ENCODE measurements at regions not wholly inside any gene's neighbourhood (a gene's known extent, or its start where the extent isn't known, plus 50 kb on each side); places are given as distances from the start of the nearest gene placed in this dataset.

DNA sequence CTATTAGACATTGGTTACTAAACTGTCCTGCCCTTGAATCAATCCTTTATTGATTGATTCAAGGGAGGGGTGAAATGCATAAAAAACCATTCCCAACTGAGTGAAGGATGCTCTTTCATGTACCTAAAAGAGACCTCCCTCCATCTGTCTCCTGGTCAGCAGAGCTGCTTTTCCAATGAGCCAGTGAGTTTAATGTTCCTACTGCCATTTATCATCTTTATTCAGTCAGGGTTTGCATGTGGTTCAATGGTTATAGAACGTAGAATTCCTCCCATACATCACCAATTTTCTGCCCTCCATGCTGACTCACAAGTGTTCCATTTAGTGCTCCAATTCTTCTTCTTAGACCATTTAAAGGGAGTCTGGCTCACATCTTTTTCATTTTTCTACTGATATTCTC lies 199.1 kb upstream of the PCSK5 start:
- DNase-seq = no peak

DNA sequence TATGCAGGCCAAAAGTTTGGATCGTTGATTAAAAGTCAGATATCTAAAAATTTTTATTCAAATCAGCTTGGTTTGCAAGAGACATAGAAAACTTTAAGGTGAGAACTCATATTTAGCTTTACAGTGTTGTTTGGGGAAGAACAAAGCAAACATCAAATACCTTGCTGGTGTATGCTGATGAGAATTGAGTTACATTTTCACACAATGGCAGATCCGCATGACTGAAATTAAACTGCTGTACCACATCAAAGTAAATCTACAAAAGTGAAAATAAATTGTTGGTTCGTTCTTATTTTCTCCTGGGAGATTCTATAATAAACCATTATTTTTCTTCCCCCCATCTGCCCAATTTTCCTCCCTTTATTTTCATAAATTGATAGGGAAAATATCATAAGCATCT lies 198.2 kb upstream of the PCSK5 start:
- DNase-seq = no peak

DNA sequence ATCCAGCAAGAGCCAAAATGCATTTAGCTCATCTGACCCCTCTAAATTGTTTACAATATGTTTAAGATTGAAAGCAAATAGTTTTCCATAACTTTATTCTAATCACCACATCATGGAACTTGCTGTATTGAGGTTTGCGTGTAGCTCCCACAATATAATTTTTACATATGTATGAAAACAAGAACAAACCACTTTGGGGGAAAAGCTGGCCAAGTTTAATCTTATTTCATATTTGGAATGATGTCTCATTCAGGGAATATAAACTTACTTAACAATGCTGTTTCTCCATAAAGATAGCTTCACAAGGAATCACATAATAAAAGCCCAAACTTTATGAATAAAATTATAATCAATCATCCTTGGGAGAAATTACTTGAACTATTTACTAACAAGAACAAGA lies 194.6 kb upstream of the PCSK5 start:
- DNase-seq = no peak

DNA sequence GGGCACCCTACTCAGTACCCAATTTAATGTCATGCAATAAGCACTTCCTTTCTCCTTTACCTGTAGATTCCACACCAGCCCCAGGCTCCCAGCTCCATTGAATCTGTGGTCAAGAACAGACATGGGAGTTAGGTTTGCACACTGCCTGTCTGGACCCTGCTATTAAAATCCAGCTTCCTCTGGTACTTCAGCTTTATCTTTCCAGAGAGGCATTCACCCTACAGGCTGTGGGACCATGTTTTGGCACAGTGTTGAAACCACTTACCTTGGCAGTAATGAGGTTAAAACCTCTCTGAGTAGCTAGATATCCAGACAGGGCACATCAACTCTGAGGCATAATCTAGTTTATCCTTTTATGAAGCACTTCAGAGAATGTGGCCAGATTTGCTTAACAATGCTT lies 191.5 kb upstream of the PCSK5 start:
- no peak for DNase-seq

DNA sequence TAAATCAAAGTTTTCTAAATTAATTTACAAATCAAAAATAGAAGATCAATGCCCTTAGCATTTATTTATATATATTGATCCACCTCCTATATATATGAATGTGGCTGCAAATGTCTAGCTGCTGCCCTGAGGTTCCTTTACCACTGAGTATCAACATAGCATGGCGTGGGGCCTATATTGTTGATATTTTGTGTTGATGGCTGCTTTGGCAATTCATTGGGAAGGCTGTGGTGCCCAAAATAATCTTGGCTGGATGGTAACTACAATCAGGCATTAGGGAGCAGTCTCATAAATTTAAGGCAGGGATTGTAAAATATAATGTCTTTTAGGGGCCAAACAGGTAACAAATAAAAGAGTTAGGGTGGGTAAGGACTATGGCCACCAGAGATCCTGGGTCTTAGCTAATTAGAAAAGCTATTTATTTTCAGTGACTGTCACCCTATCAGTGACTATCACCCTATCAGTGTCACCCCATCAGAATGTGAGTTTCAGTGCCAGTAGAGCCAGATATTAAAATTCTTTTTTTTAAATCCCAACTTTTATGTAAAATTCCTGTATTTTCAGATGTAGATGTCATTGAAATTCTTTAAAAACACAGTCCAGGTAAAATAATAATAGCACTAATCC lies 190.7 kb upstream of the PCSK5 start:
- DNase-seq = no peak

DNA sequence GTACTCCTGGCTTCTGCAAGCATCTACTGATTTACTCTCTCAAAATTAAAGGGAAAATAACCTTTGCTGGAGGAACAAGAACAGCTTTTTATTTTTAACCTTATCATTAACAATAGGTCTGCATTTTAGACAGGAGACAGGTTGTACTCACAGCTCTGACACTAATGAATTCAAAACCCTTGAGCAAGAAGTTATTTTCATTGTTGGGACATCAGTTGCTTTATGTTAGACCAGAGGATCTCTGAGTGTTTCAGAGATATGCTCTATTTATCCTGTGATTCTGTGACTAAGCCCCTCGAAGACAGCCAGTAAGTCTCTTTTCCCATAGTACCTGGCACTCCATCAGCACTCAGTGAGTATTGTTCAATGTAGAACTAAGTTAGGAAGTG lies 190.2 kb upstream of the PCSK5 start:
- no peak for DNase-seq

DNA sequence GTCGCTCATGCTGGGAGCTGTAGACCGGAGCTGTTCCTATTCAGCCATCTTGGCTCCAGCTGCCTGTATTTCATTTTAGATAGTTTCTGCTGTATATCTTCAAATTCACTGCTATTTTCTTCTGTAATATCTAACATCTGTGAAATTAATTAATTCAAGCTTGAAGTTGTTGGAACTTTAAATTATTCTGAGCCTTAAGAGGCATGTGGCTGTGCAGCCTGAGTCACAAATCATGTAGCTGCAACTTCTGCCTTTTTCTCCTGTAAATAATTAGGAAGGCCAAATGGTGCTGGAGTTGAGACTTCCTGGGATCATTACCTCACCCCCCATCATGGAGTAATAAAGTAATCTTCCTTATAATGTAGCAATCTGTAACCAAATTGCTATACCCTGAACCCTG lies 183.3 kb upstream of the PCSK5 start:
- no peak for DNase-seq

DNA sequence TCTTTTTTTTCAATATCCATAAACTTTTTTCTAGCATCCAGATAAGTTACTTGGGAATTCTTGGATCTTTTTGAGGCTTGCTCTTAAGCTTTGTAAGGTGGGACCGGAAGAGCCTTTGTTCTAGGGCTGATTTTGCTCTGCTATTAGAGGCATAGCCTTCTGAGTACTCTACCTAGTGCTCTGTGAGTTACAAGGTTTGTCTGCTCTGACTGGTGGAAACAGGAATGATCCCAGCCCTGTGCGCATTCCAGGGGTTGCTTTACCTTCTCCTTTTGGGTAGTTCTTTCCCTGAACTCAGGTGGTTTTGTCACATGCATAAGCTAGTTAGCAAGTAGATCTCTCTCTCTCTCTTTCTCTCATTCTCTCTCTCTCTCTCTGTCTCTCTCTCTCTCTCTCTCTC lies 180.8 kb upstream of the PCSK5 start:
- no peak for DNase-seq

DNA sequence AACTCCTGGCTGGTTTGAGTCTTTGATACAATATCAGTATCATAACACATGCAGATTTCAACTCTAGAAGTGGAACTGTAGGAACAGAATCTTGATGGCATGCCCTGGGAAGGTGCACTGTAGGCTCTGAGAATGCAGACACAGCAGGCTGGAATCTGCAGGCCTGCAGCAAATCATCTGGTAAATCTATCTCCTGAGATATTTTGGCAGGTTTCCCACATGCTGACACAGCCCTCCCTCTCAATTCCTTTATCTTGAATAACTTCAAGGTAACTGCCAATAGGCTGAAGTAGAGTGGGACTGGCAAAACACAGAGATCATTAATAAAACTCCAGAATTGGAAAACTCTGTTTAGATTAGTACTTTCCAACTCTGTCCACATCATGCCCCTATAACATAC lies 177.8 kb upstream of the PCSK5 start:
- no peak for DNase-seq

DNA sequence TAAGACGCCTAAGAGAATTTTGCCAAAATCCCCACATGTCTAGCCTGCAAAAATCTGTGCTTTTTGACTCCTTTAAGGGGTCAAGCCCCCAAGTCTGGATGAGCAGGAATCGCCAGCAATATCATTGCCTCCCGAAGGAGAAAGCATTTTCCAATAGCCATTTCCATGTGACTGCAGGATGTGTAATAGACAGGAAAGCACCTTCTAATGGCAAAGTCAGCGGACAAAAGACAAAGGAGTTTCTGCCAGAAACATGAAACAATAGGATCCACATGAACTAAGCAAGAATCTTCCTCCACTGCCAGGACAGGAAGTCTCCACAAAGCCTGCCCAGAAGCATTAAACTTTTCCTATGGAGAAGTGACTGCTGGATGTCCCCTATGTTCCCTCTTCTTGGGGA lies 177.1 kb upstream of the PCSK5 start:
- no peak for DNase-seq

DNA sequence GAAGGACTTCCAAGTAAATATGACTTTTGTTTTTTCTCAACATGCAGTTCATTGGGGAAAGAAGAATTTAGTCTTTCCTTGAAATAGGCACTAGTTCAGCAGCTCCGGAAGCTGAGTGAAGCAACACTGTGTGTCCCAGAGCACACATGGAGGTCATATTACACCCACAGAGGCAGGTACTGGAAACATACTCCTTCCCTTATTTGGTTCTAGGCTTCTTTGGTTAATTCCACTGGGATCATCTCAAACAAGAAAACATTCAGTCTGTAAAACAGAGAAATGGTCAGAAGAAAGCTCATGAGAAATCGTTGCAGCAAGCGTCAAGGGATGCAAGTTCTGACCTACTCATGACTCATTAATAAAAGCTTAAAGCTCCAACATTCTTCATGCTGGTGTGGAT lies 175.1 kb upstream of the PCSK5 start:
- DNase-seq = no peak

DNA sequence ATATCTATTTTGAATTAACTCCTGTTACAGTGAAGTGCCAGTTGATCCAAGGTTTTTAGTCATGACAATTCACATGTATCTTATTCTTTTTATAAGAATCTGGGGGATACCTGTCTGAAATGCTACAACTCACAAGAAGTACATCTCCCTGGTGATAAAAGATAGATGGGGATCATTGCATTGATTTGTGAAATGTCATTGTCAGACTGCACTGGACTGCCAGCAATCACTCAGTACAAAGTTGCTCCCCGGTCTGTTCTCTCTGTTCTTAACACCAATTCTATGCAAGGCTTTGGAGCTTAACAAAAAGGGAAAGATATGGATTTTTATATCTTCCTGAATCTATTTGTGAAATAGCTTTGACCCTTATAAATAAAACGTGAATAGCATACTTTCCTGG lies 171.8 kb upstream of the PCSK5 start:
- no peak for DNase-seq

DNA sequence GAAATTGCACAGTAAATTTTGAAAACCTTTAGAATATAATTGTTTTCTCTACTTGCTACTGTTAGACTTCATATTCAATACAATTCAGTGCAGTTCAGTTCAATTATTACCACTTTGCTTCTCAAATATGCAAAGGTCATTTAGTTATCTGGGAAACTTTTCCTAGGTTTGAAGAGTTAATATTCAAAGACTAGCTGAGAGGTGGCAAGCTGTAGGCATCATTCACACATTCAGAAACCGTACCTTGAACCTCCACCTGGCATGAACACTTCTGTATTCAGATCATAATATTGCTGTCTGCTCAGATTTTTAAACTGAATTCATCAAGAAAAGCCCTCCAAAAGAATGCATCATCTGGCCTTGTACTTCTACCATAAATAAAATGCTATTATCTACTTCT lies 162.1 kb upstream of the PCSK5 start:
- DNase-seq = no peak

DNA sequence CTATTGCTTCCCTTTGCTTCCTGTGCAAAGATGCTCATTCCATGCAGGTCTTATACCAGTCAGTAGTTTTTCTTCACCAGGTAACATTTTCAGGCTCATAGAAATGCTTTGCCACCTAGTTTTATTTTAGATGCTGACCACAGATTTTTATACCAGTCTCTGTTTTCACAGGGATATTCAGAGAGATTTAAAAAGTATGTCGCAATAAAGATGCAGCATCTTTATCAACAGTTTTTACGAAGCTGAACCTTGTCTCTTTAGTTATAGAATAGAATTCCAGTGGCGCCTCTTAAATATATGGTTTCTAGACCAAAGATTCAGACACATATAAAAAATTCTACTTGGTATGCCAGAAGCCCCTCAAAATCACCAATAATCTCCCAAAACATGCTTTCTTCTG lies 155.7 kb upstream of the PCSK5 start:
- DNase-seq = no peak

DNA sequence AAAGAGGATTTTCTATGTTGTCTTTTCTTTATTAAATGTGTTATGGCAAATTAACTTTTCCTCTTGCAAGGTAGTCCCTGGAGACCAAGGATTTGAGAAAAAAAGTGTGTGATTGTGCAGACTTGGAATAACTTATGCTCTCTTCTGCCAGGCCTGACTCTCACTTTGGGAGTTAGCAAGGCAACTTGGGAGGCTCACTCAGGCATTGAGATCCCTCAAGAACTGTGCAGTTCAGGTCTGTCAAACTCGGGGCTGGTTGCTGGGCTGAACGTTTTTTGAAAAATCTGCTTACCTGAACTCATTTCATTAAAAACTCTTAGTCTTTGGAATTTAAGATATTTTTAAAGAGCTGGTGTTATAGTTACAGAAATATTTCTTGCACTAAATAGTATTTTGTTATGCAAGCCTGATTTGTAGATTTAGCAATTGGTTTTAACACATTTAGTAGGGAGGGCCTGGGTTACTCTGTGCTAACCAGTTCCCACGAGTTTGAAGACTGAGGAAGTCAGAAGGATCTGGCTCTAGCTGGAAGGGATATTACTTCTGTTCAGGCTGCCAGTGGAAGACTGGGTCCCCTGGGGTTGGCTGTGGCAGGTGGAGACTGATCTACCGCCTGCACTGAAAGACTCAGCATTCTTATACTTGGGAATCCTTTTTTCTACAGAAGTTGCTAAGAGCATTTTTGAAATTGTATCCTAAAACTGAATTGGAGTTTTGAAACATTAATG lies 150.4 kb upstream of the PCSK5 start:
- no peak for DNase-seq

DNA sequence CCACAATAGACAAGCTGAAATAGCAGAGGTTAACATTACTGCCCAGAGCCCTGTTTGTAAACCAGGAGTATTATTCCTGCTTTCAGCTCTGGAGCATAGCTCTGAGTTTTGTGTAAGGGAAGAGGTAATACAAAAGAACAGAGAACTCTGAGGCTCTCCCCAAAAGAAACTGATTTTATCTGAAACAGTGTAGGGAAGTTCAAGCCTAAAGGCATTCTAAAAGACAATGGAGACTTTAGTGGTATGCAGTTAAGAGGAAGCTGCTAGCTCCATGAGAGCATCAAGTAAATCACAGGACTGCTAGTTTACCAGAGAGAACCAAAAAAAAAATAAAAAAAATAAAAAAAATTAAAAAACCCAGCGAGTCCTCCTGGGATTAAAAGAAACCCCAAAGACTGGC lies 146.6 kb upstream of the PCSK5 start:
- no peak for DNase-seq

DNA sequence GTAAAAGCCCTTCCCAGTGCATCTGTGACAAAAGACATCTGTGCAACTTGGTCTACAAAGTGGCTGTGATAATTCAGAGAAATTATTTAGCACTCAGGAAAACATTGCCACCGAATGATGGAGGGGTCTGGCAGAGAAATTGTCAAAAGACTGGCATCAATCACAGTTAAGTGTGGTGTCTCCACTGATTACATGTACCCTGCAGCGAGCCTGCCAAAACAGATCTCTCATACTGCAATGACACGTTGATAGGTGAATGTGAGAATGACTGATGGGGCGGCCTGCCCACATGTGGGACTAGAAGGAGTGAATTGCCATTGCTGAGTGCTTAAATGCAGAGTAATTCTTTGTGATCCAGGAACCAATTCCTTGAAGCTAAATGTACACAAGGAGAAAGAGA lies 136.4 kb upstream of the PCSK5 start:
- no peak for DNase-seq

DNA sequence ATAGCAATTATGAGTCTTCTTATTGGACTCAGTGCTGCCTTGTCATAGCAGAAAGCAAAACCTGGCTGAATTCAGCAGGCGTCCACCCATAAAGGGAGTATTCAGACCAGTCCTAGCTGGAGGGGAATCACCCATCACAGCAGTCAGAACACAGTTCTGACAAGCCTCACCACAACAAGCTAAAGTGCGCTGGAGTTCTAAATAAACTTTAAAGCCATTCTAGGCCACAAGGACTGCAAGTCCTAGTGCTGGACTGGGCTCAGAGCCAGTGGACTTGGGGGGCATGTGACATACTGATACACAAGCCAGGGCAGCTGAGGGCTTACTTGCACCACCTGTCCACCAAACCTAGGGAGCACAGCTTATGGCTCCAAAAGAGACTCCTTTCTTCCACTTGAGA lies 115.3 kb upstream of the PCSK5 start:
- DNase-seq = no peak

DNA sequence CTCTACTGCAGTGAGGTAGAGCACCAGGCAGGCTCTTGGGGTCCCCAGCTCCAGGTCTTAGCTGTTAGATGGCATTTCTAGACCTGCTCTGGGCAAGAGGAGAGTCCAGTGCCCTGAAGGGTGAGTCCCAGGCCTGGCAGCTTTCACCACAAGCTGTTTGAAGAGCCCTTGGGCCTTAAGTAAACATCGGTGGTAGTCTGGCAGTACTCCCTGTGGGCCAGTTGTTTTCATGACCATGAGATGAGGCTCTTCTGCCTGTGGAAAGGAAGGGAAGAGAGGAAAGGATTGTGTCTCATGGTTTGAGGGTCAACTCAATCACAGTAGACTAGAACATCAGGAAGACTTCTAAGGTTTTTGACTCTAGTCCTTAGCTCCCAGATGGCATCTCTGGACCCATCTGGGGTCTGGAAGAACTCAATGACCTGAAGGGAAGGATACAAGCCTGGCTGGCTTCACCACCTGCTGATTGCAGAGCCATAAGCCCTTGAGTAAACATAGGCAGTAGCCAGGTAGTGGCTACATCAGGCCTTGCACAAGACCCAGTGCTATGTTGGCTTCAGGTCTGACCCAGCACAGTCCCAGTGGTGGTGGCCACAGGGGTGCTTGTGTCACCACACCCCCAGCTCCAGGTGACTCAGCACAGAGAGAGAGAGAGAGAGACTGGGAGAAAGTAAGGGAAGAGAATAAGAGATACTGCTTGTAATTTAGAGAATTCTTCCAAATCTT lies 114.3 kb upstream of the PCSK5 start:
- no peak for DNase-seq

DNA sequence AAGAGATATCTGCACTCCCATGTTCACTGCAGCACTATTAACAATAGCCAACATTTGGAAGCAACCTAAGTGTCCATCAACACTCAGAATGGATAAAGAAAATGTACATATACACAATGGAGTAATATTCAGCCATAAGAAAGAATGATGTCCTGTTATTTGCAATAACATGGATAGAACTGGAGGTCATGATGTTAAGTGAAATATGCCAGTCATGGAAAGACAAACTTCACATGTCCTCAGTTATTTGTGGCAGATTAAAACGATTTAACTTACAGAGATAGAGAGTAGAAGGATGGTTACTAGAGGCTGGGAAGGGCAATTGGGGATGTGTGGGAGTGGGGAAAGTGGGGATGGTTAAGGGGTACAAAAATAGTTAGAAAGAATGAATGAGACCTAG lies 110.3 kb upstream of the PCSK5 start:
- DNase-seq = no peak

DNA sequence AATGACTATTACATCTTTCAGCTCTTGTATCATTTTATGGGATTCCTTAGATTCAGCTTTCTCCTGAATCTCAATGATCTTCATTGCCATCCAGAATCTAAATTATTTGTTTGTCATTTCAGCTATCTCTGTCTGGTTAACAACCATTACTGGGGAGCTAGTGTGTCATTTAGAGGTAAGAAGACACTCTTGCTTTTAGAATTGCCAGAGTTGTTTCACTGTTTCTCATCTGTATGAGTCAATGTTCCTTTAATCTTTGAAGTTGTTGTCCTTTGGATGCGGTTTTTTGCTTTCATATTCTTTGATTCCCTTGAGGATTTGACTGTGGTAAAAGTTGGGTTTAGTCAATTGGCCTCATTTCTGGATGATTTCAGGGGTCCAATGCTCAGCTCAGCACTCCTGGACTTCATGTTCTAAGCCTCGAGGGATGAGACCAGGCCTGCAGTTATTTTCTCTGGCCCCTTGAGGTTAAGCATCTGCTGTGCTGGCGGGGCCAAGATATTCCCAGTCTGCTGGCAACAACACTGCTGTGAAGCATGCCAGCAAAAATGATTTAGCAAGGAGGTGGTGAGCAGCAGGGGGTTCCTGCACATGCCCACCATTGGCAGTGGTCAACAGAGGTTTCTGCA lies 102.4 kb upstream of the PCSK5 start:
- no peak for DNase-seq

DNA sequence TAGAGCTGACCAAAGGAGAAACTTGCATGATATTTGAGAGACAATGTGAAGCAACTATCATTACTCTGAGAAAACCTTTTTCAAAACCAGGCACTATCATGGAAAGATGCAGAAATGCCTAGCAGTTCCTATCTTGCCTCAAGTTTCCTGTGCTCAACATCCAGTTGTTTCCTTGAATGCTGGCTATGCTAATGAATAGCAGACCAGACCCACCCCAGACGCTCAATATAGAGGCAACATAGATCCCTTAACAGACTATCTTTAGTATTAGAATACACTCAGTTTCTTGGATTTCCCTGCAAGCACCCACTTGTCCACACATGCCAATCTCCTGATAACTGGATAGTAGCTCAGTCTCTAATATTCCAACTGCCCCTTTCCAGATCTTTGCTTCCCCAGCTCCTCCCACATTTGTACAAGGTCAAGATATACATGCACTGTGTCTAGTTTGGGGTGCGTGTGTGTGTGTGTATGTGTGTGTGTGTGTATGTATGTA lies 93.3 kb upstream of the PCSK5 start:
- no peak for DNase-seq

DNA sequence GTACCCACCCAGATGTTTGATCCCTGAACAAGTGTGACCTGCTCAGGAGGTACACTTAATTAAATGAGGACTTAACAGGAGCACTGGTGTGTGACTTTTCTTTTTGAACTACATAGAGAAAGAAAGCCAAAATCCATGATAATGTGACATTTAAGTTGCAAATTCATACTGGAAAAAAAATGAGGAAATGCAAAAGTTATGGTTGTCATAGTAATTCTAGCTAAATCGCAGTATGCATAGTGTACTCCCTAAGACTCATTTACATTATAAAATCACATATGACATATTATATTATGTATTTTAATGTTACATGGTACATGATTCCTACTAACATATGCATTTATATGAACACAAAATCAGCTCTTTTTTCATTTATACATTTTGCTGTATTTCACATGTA lies 92.0 kb upstream of the PCSK5 start:
- DNase-seq = no peak

DNA sequence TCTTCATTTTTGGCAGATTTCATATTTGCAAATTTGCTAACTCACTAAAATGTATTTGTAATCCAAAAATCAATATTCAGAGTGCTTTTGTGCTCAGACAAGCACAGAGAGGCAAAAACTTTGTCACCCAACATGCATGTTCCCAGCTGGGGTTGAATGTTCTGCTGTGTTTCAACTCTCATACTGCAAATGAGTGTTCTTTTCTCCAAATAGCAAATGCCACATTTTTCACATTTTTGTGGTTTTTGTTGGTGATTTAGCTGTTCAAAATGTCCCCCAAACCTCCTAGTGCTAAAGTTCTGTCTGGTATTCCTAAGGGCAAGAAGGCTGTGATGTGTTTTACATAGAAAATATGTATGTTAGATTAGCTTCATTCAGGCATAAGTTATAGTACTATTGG lies 87.3 kb upstream of the PCSK5 start:
- DNase-seq = no peak

Measured in NCI-H2171 treated with DMSO at 0.1 percent for 48 hours (cell line).